ENCODE measurements at regions not wholly inside any gene's neighbourhood (a gene's known extent, or its start where the extent isn't known, plus 50 kb on each side); places are given as distances from the start of the nearest gene placed in this dataset.

DNA sequence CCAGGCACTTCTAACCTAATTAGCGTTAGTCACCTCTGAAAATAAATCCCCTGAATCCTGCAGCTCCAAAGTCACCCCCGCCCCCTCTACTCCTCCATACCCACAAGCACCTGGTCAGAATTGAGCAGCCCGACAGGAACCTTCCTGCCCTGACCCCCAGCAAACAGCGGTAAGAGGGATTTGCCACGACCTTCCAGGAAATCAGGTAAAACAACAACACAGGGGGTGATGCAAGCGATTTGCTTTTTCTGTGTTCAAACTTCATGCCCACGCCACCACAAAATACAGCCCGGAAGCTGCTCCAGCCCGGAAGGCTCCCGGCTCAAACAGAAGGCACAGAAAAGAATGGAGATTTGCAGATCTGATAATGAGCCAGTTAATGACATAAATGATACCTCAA lies 367.1 kb downstream of the GPD2 start (continued):
- TF ChIP-seq, protein P1, sequence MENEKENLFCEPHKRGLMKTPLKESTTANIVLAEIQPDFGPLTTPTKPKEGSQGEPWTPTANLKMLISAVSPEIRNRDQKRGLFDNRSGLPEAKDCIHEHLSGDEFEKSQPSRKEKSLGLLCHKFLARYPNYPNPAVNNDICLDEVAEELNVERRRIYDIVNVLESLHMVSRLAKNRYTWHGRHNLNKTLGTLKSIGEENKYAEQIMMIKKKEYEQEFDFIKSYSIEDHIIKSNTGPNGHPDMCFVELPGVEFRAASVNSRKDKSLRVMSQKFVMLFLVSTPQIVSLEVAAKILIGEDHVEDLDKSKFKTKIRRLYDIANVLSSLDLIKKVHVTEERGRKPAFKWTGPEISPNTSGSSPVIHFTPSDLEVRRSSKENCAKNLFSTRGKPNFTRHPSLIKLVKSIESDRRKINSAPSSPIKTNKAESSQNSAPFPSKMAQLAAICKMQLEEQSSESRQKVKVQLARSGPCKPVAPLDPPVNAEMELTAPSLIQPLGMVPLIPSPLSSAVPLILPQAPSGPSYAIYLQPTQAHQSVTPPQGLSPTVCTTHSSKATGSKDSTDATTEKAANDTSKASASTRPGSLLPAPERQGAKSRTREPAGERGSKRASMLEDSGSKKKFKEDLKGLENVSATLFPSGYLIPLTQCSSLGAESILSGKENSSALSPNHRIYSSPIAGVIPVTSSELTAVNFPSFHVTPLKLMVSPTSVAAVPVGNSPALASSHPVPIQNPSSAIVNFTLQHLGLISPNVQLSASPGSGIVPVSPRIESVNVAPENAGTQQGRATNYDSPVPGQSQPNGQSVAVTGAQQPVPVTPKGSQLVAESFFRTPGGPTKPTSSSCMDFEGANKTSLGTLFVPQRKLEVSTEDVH (IDR thresholded peaks at IDR 0.05; ENCODE audit: low read depth, partially characterized antibody), result no peak
- TF ChIP-seq, protein P2, sequence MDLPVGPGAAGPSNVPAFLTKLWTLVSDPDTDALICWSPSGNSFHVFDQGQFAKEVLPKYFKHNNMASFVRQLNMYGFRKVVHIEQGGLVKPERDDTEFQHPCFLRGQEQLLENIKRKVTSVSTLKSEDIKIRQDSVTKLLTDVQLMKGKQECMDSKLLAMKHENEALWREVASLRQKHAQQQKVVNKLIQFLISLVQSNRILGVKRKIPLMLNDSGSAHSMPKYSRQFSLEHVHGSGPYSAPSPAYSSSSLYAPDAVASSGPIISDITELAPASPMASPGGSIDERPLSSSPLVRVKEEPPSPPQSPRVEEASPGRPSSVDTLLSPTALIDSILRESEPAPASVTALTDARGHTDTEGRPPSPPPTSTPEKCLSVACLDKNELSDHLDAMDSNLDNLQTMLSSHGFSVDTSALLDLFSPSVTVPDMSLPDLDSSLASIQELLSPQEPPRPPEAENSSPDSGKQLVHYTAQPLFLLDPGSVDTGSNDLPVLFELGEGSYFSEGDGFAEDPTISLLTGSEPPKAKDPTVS (IDR thresholded peaks at IDR 0.05; ENCODE audit: low read depth, low read length), result no peak
- TF ChIP-seq, protein P3, sequence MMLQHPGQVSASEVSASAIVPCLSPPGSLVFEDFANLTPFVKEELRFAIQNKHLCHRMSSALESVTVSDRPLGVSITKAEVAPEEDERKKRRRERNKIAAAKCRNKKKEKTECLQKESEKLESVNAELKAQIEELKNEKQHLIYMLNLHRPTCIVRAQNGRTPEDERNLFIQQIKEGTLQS (IDR thresholded peaks at IDR 0.05; ENCODE audit: borderline replicate concordance, extremely low read depth, low read depth, low read length), result no peak
- TF ChIP-seq MYC (IDR thresholded peaks at IDR 0.05; ENCODE audit: insufficient read depth, insufficient read length, insufficient replicate concordance, low read length, severe bottlenecking), result no peak
- TF ChIP-seq MEF2A (IDR thresholded peaks at IDR 0.05; ENCODE audit: insufficient read depth, low read depth, low read length), result no peak
- TF ChIP-seq, protein P4, sequence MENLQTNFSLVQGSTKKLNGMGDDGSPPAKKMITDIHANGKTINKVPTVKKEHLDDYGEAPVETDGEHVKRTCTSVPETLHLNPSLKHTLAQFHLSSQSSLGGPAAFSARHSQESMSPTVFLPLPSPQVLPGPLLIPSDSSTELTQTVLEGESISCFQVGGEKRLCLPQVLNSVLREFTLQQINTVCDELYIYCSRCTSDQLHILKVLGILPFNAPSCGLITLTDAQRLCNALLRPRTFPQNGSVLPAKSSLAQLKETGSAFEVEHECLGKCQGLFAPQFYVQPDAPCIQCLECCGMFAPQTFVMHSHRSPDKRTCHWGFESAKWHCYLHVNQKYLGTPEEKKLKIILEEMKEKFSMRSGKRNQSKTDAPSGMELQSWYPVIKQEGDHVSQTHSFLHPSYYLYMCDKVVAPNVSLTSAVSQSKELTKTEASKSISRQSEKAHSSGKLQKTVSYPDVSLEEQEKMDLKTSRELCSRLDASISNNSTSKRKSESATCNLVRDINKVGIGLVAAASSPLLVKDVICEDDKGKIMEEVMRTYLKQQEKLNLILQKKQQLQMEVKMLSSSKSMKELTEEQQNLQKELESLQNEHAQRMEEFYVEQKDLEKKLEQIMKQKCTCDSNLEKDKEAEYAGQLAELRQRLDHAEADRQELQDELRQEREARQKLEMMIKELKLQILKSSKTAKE (IDR thresholded peaks at IDR 0.05; ENCODE audit: low read depth, poor library complexity, severe bottlenecking), result no peak
